Calu3 (cell line): ENCODE measurements at regions not wholly inside any gene's neighbourhood (a gene's known extent, or its start where the extent isn't known, plus 50 kb on each side); places are given as distances from the start of the nearest gene placed in this dataset.

Experiments used
- BruUV-seq: library from RNA; stranded (reverse); fragments of 400-500 nt; replicated peaks from 2 replicates; lab custom pipeline; 2021; lab: Mats Ljungman, UMichigan
- CTCF ChIA-PET: fragments of 300-600 bp; sonication (Branson Sonifier 250); formaldehyde crosslinking; loops from one replicate; lab custom pipeline; 2022; ENCODE audit warnings: antibody characterized with exemption; lab: Charles Lee
- DNase-seq: peaks from one replicate; pipeline ENCODE4 v3.0.0; 2022
- H3K27ac Mint-ChIP-seq: one replicate; pipeline ENCODE4 v1.8.0; 2022; ENCODE audit warnings: mixed read lengths; ENCODE audit not compliant: unreplicated experiment
- H3K27me3 Mint-ChIP-seq: one replicate; pipeline ENCODE4 v1.8.0; 2022; ENCODE audit warnings: mixed read lengths; ENCODE audit not compliant: unreplicated experiment
- H3K36me3 Mint-ChIP-seq: one replicate; pipeline ENCODE4 v1.8.0; 2022; ENCODE audit warnings: mild to moderate bottlenecking, moderate library complexity, mixed read lengths; ENCODE audit not compliant: insufficient read depth, unreplicated experiment
- H3K4me1 Mint-ChIP-seq: one replicate; pipeline ENCODE4 v1.8.0; 2022; ENCODE audit warnings: mild to moderate bottlenecking, low read depth, mixed read lengths; ENCODE audit not compliant: unreplicated experiment
- H3K4me3 Mint-ChIP-seq: one replicate; pipeline ENCODE4 v1.8.0; 2022; ENCODE audit warnings: mild to moderate bottlenecking, low read depth, moderate library complexity, mixed read lengths; ENCODE audit not compliant: unreplicated experiment
- H3K9me3 Mint-ChIP-seq: one replicate; pipeline ENCODE4 v1.8.0; 2022; ENCODE audit warnings: low read depth, mixed read lengths; ENCODE audit not compliant: unreplicated experiment
- CTCF ChIP-seq: fragments of 200-600 bp; IDR thresholded peaks from one replicate; pipeline ENCODE4 v1.8.0; 2022; ENCODE audit warnings: antibody characterized with exemption; ENCODE audit not compliant: unreplicated experiment
- intact Hi-C: fragments of 100-400 bp; cut with micrococcal nuclease; formaldehyde crosslinking; loops from one replicate; pipeline ENCODE4 v1.10.0; 2022; ENCODE audit not compliant: unreplicated experiment

- Mint-ChIP-seq H3K4me3 (no peak overlapping the region), H3K9me3 (no peaks in the 10 kb centered on the region), H3K36me3 (no peaks in the 10 kb centered on the region), H3K4me1 (peaks cover 51% of the 10 kb centered on the region), H3K27ac (no peak overlapping the region), H3K27me3 (no peaks in the 10 kb centered on the region)
- TF ChIP-seq CTCF, result no peak
- CTCF ChIA-PET, result interaction anchor here (0.5 to 2.5 kb wide), 7 partner anchors 10 to 1565 kb away, joined by 3 to 13 read pairs (median 5); partner anchors contain the start of gene VEGFA
- intact Hi-C loops, result no loop called here
- no peak for DNase-seq
- no TSS peak for BruUV-seq
These were observed 137.0 kb downstream of the MRPL14 start for GRCh38 chr6:43990275-43990626.

GRCh38 chr6:43989581-43990146 is 137.6 kb downstream of the MRPL14 start:
- no peaks in the 10 kb centered on the region for H3K36me3 Mint-ChIP-seq
- CTCF ChIA-PET, result interaction anchor here (0.5 to 2.5 kb wide), 5 partner anchors 11 to 1564 kb away, joined by 3 to 13 read pairs (median 5); no protein-coding TSS in a partner anchor
- no TSS peak for BruUV-seq
- no peaks in the 10 kb centered on the region for H3K27me3 Mint-ChIP-seq
- H3K27ac Mint-ChIP-seq, result no peak overlapping the region
- H3K4me1 Mint-ChIP-seq, result peaks cover 51% of the 10 kb centered on the region
- TF ChIP-seq CTCF, result no peak
- DNase-seq, result no peak
- no peaks in the 10 kb centered on the region for H3K9me3 Mint-ChIP-seq
- intact Hi-C loops, result no loop called here
- H3K4me3 Mint-ChIP-seq, result no peak overlapping the region

- Mint-ChIP-seq H3K4me1 (peaks cover 55% of the 10 kb centered on the region), H3K27ac (no peak overlapping the region), H3K36me3 (no peaks in the 10 kb centered on the region), H3K9me3 (no peaks in the 10 kb centered on the region), H3K4me3 (no peak overlapping the region), H3K27me3 (no peaks in the 10 kb centered on the region)
- no peak for DNase-seq
- CTCF ChIA-PET, result no interaction called here
- no peak for TF ChIP-seq CTCF
- intact Hi-C loops, result no loop called here
- no TSS peak for BruUV-seq
These were observed 138.5 kb downstream of the MRPL14 start for GRCh38 chr6:43988801-43989200.

- no peaks in the 10 kb centered on the region for H3K36me3 Mint-ChIP-seq
- no peak overlapping the region for H3K27ac Mint-ChIP-seq
- H3K9me3 Mint-ChIP-seq, result no peaks in the 10 kb centered on the region
- intact Hi-C loops, result no loop called here
- no peak for DNase-seq
- H3K27me3 Mint-ChIP-seq, result no peaks in the 10 kb centered on the region
- TF ChIP-seq CTCF, result no peak
- BruUV-seq, result no TSS peak
- H3K4me3 Mint-ChIP-seq, result no peak overlapping the region
- H3K4me1 Mint-ChIP-seq, result peaks cover 50% of the 10 kb centered on the region
- CTCF ChIA-PET, result no interaction called here
These were observed 139.3 kb downstream of the MRPL14 start for GRCh38 chr6:43987838-43988439.
